WTC11 (cell line): ENCODE measurements at regions not wholly inside any gene's neighbourhood (a gene's known extent, or its start where the extent isn't known, plus 50 kb on each side); places are given as distances from the start of the nearest gene placed in this dataset.

Source experiments
- ATAC-seq: fragments of 200-7000 bp; cut with Tn5 transposase; 2 replicates; pipeline ENCODE4 v1.10.0; 2021; ENCODE audit warnings: mild to moderate bottlenecking, moderate library complexity
- CTCF ChIA-PET: fragments of 300-600 bp; sonication (Branson Sonifier 250); formaldehyde crosslinking; loops from one replicate; lab custom pipeline; 2021; ENCODE audit warnings: antibody characterized with exemption; lab: Charles Lee
- POLR2A ChIA-PET: fragments of 350-600 bp; sonication (Branson Sonifier 250); formaldehyde crosslinking; loops from one replicate; lab custom pipeline; 2021; ENCODE audit warnings: antibody characterized with exemption; lab: Charles Lee
- DNase-seq: peaks from one replicate; pipeline ENCODE4 v3.0.0; 2021; ENCODE audit warnings: low spot score
- H3K27ac Mint-ChIP-seq: 2 replicates; pipeline ENCODE4 v1.8.0; 2021; ENCODE audit warnings: mixed read lengths
- H3K27me3 Mint-ChIP-seq: 2 replicates; pipeline ENCODE4 v1.8.0; 2021; ENCODE audit warnings: low read depth, mild to moderate bottlenecking, moderate library complexity, mixed read lengths
- H3K36me3 Mint-ChIP-seq: 2 replicates; pipeline ENCODE4 v1.8.0; 2021; ENCODE audit warnings: mixed read lengths
- H3K4me1 Mint-ChIP-seq: 2 replicates; pipeline ENCODE4 v1.8.0; 2022; ENCODE audit warnings: mixed read lengths
- H3K4me3 Mint-ChIP-seq: 2 replicates; pipeline ENCODE4 v1.8.0; 2021; ENCODE audit warnings: mild to moderate bottlenecking, moderate library complexity, mixed read lengths
- H3K9me3 Mint-ChIP-seq: 2 replicates; pipeline ENCODE4 v1.8.0; 2021; ENCODE audit warnings: mixed read lengths
- ATF1 ChIP-seq: sonication (generic); formaldehyde crosslinking; IDR thresholded peaks from 2 replicates; pipeline ENCODE4 v1.8.1; 2023; ENCODE audit warnings: mild to moderate bottlenecking, moderate library complexity, missing genetic modification reagents
- CTCF ChIP-seq: fragments of 200-600 bp; IDR thresholded peaks from 2 replicates; pipeline ENCODE4 v1.8.0; 2022; ENCODE audit warnings: antibody characterized with exemption
- EMX1 ChIP-seq: fragments of 250-450 bp; sonication (Bioruptor Pico); IDR thresholded peaks from 2 replicates; pipeline ENCODE4 v1.8.0; 2021; ENCODE audit warnings: mild to moderate bottlenecking
- ERG ChIP-seq: fragments of 250-450 bp; sonication (Bioruptor Pico); IDR thresholded peaks from 2 replicates; pipeline ENCODE4 v1.8.0; 2021; ENCODE audit warnings: mild to moderate bottlenecking
- FOXK1 ChIP-seq: sonication (generic); formaldehyde crosslinking; IDR thresholded peaks from 2 replicates; pipeline ENCODE4 v1.8.0; 2022; ENCODE audit warnings: mild to moderate bottlenecking, moderate library complexity, missing genetic modification reagents
- FOXP1 ChIP-seq: sonication (generic); formaldehyde crosslinking; IDR thresholded peaks from 2 replicates; pipeline ENCODE4 v1.8.0; 2022; ENCODE audit warnings: missing genetic modification reagents, mild to moderate bottlenecking, moderate library complexity, borderline replicate concordance
- HMGA2 ChIP-seq: fragments of 250-450 bp; sonication (Bioruptor Pico); IDR thresholded peaks from 2 replicates; pipeline ENCODE4 v1.4.0; 2021; ENCODE audit warnings: mild to moderate bottlenecking, moderate library complexity
- HMGXB4 ChIP-seq: sonication (generic); formaldehyde crosslinking; IDR thresholded peaks from 2 replicates; pipeline ENCODE4 v1.8.1; 2023; ENCODE audit warnings: mild to moderate bottlenecking, moderate library complexity, missing genetic modification reagents
- NFATC4 ChIP-seq: fragments of 250-450 bp; sonication (Bioruptor Pico); IDR thresholded peaks from 2 replicates; pipeline ENCODE4 v1.9.0; 2021; ENCODE audit warnings: mild to moderate bottlenecking
- NR1H2 ChIP-seq: sonication (generic); formaldehyde crosslinking; IDR thresholded peaks from 2 replicates; pipeline ENCODE4 v1.9.0; 2021; ENCODE audit warnings: mild to moderate bottlenecking, moderate library complexity, missing genetic modification reagents
- RORB ChIP-seq: fragments of 250-450 bp; sonication (Bioruptor Pico); IDR thresholded peaks from 2 replicates; pipeline ENCODE4 v1.9.0; 2021; ENCODE audit warnings: mild to moderate bottlenecking
- SMAD3 ChIP-seq: sonication (generic); formaldehyde crosslinking; IDR thresholded peaks from 2 replicates; pipeline ENCODE4 v1.8.0; 2022; ENCODE audit warnings: missing genetic modification reagents, mild to moderate bottlenecking, borderline replicate concordance
- SP1 ChIP-seq: sonication (generic); formaldehyde crosslinking; conservative IDR thresholded peaks from 2 replicates; pipeline ENCODE4 v1.8.1; 2022; ENCODE audit warnings: missing genetic modification reagents
- ZNF396 ChIP-seq: fragments of 250-450 bp; sonication (Bioruptor Pico); IDR thresholded peaks from 2 replicates; pipeline ENCODE4 v1.8.0; 2021; ENCODE audit warnings: mild to moderate bottlenecking, moderate library complexity, borderline replicate concordance
- ZNF416 ChIP-seq: fragments of 250-450 bp; sonication (Bioruptor Pico); IDR thresholded peaks from 2 replicates; pipeline ENCODE4 v1.9.0; 2021; ENCODE audit warnings: mild to moderate bottlenecking, inconsistent platforms
- ZNF512 ChIP-seq: sonication (generic); formaldehyde crosslinking; IDR thresholded peaks from 2 replicates; pipeline ENCODE4 v1.8.1; 2022; ENCODE audit warnings: missing genetic modification reagents, borderline replicate concordance
- ZNF532 ChIP-seq: fragments of 250-450 bp; sonication (Bioruptor Pico); IDR thresholded peaks from 2 replicates; pipeline ENCODE4 v1.9.0; 2021; ENCODE audit warnings: mild to moderate bottlenecking, borderline replicate concordance
- TF ChIP-seq, protein P1 (sequence below): sonication (generic); formaldehyde crosslinking; IDR thresholded peaks from 2 replicates; pipeline ENCODE4 v1.8.0; 2022; ENCODE audit warnings: mild to moderate bottlenecking, missing genetic modification reagents
- TF ChIP-seq, protein P2 (sequence below): sonication (generic); formaldehyde crosslinking; IDR thresholded peaks from 2 replicates; pipeline ENCODE4 v1.8.1; 2022; ENCODE audit warnings: mild to moderate bottlenecking, missing genetic modification reagents, moderate library complexity, borderline replicate concordance
- TF ChIP-seq, protein P3 (sequence below): fragments of 250-450 bp; sonication (Bioruptor Pico); conservative IDR thresholded peaks from 2 replicates; pipeline ENCODE4 v1.9.0; 2021; ENCODE audit warnings: mild to moderate bottlenecking

- no peak for TF ChIP-seq ZNF532
- no peak for TF ChIP-seq SMAD3
- no peak for TF ChIP-seq ERG (CRISPR knock-in tag)
- TF ChIP-seq, protein P1, sequence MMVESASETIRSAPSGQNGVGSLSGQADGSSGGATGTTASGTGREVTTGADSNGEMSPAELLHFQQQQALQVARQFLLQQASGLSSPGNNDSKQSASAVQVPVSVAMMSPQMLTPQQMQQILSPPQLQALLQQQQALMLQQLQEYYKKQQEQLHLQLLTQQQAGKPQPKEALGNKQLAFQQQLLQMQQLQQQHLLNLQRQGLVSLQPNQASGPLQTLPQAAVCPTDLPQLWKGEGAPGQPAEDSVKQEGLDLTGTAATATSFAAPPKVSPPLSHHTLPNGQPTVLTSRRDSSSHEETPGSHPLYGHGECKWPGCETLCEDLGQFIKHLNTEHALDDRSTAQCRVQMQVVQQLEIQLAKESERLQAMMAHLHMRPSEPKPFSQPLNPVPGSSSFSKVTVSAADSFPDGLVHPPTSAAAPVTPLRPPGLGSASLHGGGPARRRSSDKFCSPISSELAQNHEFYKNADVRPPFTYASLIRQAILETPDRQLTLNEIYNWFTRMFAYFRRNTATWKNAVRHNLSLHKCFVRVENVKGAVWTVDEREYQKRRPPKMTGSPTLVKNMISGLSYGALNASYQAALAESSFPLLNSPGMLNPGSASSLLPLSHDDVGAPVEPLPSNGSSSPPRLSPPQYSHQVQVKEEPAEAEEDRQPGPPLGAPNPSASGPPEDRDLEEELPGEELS (CRISPR knock-in tag): no peak
- TF ChIP-seq ZNF416: no peak
- TF ChIP-seq, protein P2, sequence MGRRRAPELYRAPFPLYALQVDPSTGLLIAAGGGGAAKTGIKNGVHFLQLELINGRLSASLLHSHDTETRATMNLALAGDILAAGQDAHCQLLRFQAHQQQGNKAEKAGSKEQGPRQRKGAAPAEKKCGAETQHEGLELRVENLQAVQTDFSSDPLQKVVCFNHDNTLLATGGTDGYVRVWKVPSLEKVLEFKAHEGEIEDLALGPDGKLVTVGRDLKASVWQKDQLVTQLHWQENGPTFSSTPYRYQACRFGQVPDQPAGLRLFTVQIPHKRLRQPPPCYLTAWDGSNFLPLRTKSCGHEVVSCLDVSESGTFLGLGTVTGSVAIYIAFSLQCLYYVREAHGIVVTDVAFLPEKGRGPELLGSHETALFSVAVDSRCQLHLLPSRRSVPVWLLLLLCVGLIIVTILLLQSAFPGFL: no peak
- no peak for TF ChIP-seq RORB
- TF ChIP-seq NR1H2 (CRISPR knock-in tag): no peak
- TF ChIP-seq FOXP1: no peak
Measured at GRCh38 chr20:60306551-60306950, 348.3 kb downstream of the CDH26 start (continued).

GRCh38 chr20:60310560-60311349 lies 352.5 kb downstream of the CDH26 start:
- Mint-ChIP-seq H3K27ac (no peak overlapping the region), H3K4me3 (no peak overlapping the region), H3K36me3 (peaks cover 15% of the 10 kb centered on the region), H3K9me3 (peaks cover 47% of the 10 kb centered on the region), H3K27me3 (peaks cover 55% of the 10 kb centered on the region), H3K4me1 (no peaks in the 10 kb centered on the region)
- CTCF ChIA-PET: interaction anchor here (0.7 kb wide), 1 partner anchor 453 kb away, joined by 4 read pairs; no protein-coding TSS in a partner anchor
- ATAC-seq (no peak), DNase-seq (no peak)
- POLR2A ChIA-PET: no interaction called here
- no peak for TF ChIP-seq ZNF416
- no peak for TF ChIP-seq ATF1
- TF ChIP-seq SP1 (CRISPR knock-in tag): no peak
- TF ChIP-seq, protein P3, sequence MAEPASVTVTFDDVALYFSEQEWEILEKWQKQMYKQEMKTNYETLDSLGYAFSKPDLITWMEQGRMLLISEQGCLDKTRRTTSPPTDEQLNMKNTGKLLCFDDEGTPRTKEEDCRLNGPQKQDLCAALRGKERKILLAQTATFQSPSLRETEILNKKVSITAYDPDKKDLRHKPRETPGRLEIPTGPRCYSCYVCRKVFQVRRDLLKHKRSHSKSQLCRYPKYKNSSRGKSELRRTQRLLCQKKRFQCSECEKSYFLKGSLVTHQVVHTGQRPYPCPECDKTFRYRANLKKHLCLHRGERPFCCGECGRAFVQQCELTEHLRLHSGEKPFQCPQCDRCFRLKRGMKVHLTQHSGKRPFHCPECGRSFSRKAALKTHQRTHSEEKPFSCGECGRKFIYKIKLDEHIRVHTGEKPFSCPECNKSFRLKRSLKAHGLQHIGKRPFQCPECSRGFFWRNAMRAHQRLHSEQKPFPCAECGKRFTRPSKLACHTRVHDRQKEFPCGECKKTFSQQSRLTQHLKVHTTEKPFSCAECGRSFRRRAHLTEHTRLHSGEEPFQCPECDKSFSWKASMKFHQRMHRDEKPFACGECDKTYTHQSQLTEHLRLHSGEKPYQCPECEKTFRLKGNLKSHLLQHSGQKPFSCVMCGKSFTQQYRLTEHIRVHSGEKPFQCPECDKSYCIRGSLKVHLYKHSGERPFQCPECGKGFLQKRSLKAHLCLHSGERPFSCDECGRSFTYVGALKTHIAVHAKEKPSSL (CRISPR knock-in tag): no peak
- no peak for TF ChIP-seq ZNF512 (CRISPR knock-in tag)
- no peak for TF ChIP-seq HMGXB4 (CRISPR knock-in tag)
- no peak for TF ChIP-seq FOXK1 (CRISPR knock-in tag)
- TF ChIP-seq EMX1 (CRISPR knock-in tag): no peak
- TF ChIP-seq CTCF: no peak
- no peak for TF ChIP-seq NFATC4 (CRISPR knock-in tag)
- TF ChIP-seq HMGA2: no peak
- no peak for TF ChIP-seq FOXP1
- no peak for TF ChIP-seq ZNF396 (CRISPR knock-in tag)
